PC-9 (cell line): ENCODE measurements at regions not wholly inside any gene's neighbourhood (a gene's known extent, or its start where the extent isn't known, plus 50 kb on each side); places are given as distances from the start of the nearest gene placed in this dataset.
A peak's percentile ranks its signal among the peaks of the same experiment; 100 is the strongest.

Experiments
- BruUV-seq: library from RNA; stranded (reverse); fragments of 400-500 nt; replicated peaks from 2 replicates; lab custom pipeline; 2021; lab: Mats Ljungman, UMichigan
- CTCF ChIA-PET: fragments of 300-600 bp; sonication (Branson Sonifier 250); formaldehyde crosslinking; loops from one replicate; lab custom pipeline; 2022; ENCODE audit warnings: antibody characterized with exemption; lab: Charles Lee
- POLR2A ChIA-PET: fragments of 300-600 bp; sonication (Branson Sonifier 250); formaldehyde crosslinking; loops from one replicate; lab custom pipeline; 2022; ENCODE audit warnings: antibody characterized with exemption; ENCODE audit not compliant: unreplicated experiment; lab: Charles Lee
- DNase-seq, 2 experiments: peaks; one replicate each; pipeline versions ENCODE4 v3.0.0 to v3.0.0-alpha.2; 2015 to 2022; ENCODE audit warnings: mixed read lengths in 1 of 2
- H2AFZ ChIP-seq: fragments of 200-600 bp; sonication (generic); 2 replicates; pipeline ENCODE4 v1.8.1; 2017; ENCODE audit warnings: antibody characterized with exemption
- H3F3A ChIP-seq: fragments of 200-600 bp; sonication (generic); 2 replicates; pipeline ENCODE4 v1.8.1; 2017; ENCODE audit warnings: antibody characterized with exemption, mild to moderate bottlenecking, low read depth; ENCODE audit not compliant: insufficient read depth
- H3K27ac ChIP-seq: fragments of 200-600 bp; sonication (generic); 2 replicates; pipeline ENCODE4 v1.6.1; 2016; ENCODE audit warnings: mixed run types
- H3K27me3 ChIP-seq: fragments of 200-600 bp; sonication (generic); 2 replicates; pipeline ENCODE4 v1.6.1; 2016; ENCODE audit warnings: low read depth, mixed run types; ENCODE audit not compliant: insufficient read depth
- H3K36me3 ChIP-seq: fragments of 200-600 bp; sonication (generic); 2 replicates; pipeline ENCODE4 v1.6.1; 2016; ENCODE audit warnings: low read depth, mixed run types
- H3K4me1 ChIP-seq: fragments of 200-600 bp; sonication (generic); replicated peaks from 2 replicates; pipeline ENCODE4 v1.6.1; 2016; ENCODE audit warnings: mixed run types; ENCODE audit not compliant: insufficient read depth
- H3K4me2 ChIP-seq: fragments of 200-600 bp; sonication (generic); 2 replicates; pipeline ENCODE4 v1.6.1; 2017; ENCODE audit warnings: mixed run types
- H3K4me3 ChIP-seq: fragments of 200-600 bp; sonication (generic); 2 replicates; pipeline ENCODE4 v1.6.1; 2016; ENCODE audit warnings: mixed run types
- H3K79me2 ChIP-seq: fragments of 200-600 bp; sonication (generic); 2 replicates; pipeline ENCODE4 v1.6.1; 2017; ENCODE audit warnings: low read depth, mixed run types
- H3K9me2 ChIP-seq: fragments of 200-600 bp; sonication (generic); 2 replicates; pipeline ENCODE4 v1.8.1; 2017; ENCODE audit warnings: mild to moderate bottlenecking; ENCODE audit not compliant: insufficient read depth
- H3K9me3 ChIP-seq: fragments of 200-600 bp; sonication (generic); 2 replicates; pipeline ENCODE4 v1.8.1; 2016; ENCODE audit warnings: low read depth; ENCODE audit not compliant: insufficient read depth
- H4K20me1 ChIP-seq: fragments of 200-600 bp; sonication (generic); 2 replicates; pipeline ENCODE4 v1.8.1; 2017; ENCODE audit not compliant: insufficient read depth
- EZH2 ChIP-seq: fragments of 200-600 bp; sonication (generic); IDR thresholded peaks from 2 replicates; pipeline ENCODE4 v1.8.0; 2017; ENCODE audit warnings: antibody characterized with exemption, low read depth
- intact Hi-C: fragments of 100-400 bp; cut with micrococcal nuclease; formaldehyde crosslinking; loops from one replicate; pipeline ENCODE4 v1.10.0; 2022; ENCODE audit not compliant: unreplicated experiment
- TF ChIP-seq, protein P1 (sequence below): fragments of 200-600 bp; sonication (generic); conservative IDR thresholded peaks from 2 replicates; pipeline ENCODE4 v1.6.1; 2017; ENCODE audit warnings: mixed run types, antibody characterized with exemption, mild to moderate bottlenecking, moderate library complexity

DNA sequence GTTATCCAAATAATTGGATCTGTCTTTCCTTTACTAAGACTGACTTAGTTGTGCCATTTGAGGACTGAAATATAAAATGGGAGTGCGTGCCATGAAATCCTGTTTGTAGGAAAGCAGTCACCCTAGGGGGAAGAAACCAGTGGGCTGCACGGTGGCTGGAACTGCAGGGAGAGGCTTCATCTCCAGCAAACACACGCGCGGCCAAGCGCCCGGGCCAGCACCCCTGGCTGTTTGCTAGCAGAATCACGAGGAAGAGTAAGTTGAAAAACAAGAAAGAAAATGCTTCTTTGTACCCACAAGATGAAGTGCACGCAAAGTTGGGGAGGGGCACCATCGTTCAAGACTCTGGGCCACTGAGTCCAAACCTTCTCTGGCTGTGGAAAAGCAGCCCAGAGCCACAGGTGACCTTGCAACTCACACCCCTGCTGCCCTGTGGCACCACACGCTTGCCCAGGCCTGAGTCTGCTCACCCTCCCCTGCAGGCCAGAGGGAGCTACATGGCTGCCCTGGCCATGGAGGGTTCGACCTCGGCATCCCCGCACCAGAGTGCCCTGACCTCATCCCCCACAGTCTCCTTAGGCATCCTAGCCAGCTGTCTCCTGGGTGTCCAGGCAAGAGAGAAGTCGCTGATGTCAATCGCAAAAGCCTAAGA, 55.2 kb downstream of the IRX2 start:
- no peak overlapping the region for H3K4me2 ChIP-seq
- intact Hi-C loops: no loop called here
- H3K36me3 ChIP-seq: no peaks in the 10 kb centered on the region
- H2AFZ ChIP-seq: no peak overlapping the region
- no peaks in the 10 kb centered on the region for H3K9me2 ChIP-seq
- ChIA-PET CTCF (no interaction called here), POLR2A (no interaction called here)
- TF ChIP-seq EZH2: no peak
- TF ChIP-seq, protein P1, sequence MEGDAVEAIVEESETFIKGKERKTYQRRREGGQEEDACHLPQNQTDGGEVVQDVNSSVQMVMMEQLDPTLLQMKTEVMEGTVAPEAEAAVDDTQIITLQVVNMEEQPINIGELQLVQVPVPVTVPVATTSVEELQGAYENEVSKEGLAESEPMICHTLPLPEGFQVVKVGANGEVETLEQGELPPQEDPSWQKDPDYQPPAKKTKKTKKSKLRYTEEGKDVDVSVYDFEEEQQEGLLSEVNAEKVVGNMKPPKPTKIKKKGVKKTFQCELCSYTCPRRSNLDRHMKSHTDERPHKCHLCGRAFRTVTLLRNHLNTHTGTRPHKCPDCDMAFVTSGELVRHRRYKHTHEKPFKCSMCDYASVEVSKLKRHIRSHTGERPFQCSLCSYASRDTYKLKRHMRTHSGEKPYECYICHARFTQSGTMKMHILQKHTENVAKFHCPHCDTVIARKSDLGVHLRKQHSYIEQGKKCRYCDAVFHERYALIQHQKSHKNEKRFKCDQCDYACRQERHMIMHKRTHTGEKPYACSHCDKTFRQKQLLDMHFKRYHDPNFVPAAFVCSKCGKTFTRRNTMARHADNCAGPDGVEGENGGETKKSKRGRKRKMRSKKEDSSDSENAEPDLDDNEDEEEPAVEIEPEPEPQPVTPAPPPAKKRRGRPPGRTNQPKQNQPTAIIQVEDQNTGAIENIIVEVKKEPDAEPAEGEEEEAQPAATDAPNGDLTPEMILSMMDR: no peak
- DNase-seq: no peak
- H4K20me1 ChIP-seq: no peaks in the 10 kb centered on the region; the same call in 1 of the 2 replicates
- H3K4me3 ChIP-seq: no peak overlapping the region
- no peaks in the 10 kb centered on the region for H3K4me1 ChIP-seq
- peaks cover 85% of the 10 kb centered on the region for H3K27me3 ChIP-seq
- H3K9me3 ChIP-seq: no peaks in the 10 kb centered on the region
- 0 out of 2 replicates have a peak, but pooled peaks cover 3% of the 10 kb centered on the region for H3F3A ChIP-seq
- no peaks in the 10 kb centered on the region for H3K79me2 ChIP-seq
- no TSS peak for BruUV-seq
- no peak overlapping the region for H3K27ac ChIP-seq

DNA sequence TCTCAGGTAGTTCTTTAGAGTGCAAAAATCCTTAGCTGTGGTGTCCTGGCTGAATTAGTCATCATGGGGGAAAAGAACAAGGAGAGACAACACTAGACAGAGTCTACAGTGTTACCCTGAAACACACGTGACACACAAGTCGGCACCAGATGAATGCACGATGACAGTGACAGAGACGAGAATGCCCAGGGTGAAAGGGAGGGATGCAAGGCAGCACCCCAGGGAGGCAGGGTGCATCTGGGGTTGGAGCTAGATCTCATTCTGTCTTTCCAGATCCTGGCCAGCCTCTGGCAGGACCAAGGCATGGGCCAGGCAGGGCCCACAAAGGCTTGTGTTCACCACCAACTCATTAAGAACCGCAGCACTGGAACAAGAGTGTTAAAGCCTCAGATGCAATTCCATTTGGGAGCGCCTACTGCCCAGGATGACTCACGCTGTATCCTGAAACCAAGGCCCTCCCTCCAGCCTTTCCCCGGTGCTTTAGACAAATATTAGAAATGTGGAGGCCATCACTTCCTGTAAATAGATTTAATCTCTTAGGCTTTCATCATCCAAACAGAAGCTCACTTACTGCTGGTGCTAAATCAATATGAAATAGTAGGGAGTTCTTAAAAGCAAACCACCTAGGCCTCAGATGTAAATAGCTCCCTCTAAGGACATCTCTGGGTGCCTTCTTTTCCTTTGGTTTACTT, 56.1 kb downstream of the IRX2 start:
- no peaks in the 10 kb centered on the region for H3K9me2 ChIP-seq
- peak in 1 of 2 experiments; percentile 63 for DNase-seq
- H3K4me1 ChIP-seq: no peaks in the 10 kb centered on the region
- BruUV-seq: no TSS peak
- no peak overlapping the region for H3K27ac ChIP-seq
- TF ChIP-seq, protein P1: no peak
- intact Hi-C loops: no loop called here
- ChIA-PET POLR2A (no interaction called here), CTCF (no interaction called here)
- 0 out of 2 replicates have a peak, but pooled peaks cover 3% of the 10 kb centered on the region for H3F3A ChIP-seq
- no peaks in the 10 kb centered on the region for H3K36me3 ChIP-seq
- no peaks in the 10 kb centered on the region for H3K79me2 ChIP-seq
- no peak overlapping the region for H3K4me3 ChIP-seq
- H3K27me3 ChIP-seq: peaks cover 84% of the 10 kb centered on the region
- no peaks in the 10 kb centered on the region; the same call in 1 of the 2 replicates for H4K20me1 ChIP-seq
- no peak overlapping the region for H2AFZ ChIP-seq
- no peaks in the 10 kb centered on the region for H3K9me3 ChIP-seq
- H3K4me2 ChIP-seq: no peak overlapping the region

DNA sequence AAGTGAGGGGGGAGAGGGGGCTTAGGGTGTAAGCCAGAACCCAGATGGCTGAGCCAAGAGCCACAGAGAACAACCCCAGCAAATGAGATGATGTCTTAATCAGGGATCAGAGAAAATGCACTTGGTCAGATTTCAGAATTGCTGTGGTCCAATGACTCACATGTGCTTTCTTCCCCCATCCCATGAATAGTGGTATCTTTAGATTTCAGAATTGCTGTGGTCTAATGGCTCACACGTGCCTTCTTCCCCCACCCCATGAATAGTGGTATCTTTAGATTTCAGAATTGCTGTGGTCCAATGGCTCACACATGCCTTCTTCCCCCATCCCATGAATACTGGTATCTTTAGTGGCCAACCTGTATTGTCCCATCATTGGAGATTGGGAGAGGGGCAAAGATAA, 59.9 kb downstream of the IRX2 start:
- Histone ChIP-seq H3K79me2 (no peaks in the 10 kb centered on the region), H3K9me3 (no peaks in the 10 kb centered on the region), H4K20me1 (no peaks in the 10 kb centered on the region; the same call in 1 of the 2 replicates), H3K4me1 (no peaks in the 10 kb centered on the region), H3F3A (0 out of 2 replicates have a peak, but pooled peaks cover 3% of the 10 kb centered on the region), H3K4me2 (no peak overlapping the region), H3K4me3 (no peak overlapping the region), H3K27ac (no peak overlapping the region), H3K9me2 (no peaks in the 10 kb centered on the region), H3K36me3 (no peaks in the 10 kb centered on the region), H3K27me3 (peaks cover 84% of the 10 kb centered on the region), H2AFZ (no peak overlapping the region)
- no TSS peak for BruUV-seq
- CTCF ChIA-PET: no interaction called here
- DNase-seq: no peak
- intact Hi-C loops: no loop called here
- no peak for TF ChIP-seq EZH2
- TF ChIP-seq, protein P1: no peak
- POLR2A ChIA-PET: no interaction called here
